NT2/D1 (cell line): ENCODE measurements at regions not wholly inside any gene's neighbourhood (a gene's known extent, or its start where the extent isn't known, plus 50 kb on each side); places are given as distances from the start of the nearest gene placed in this dataset.
"Not testable (repeated sequence)": the region's sequence is repeated elsewhere in the genome, so short reads cannot be mapped to it uniquely, and the experiment has no call there.

ENCODE experiments used
- SUZ12 ChIP-seq: IDR thresholded peaks from 2 replicates; pipeline ENCODE4 v1.6.1; 2011; ENCODE audit not compliant: insufficient read length, insufficient read depth; ENCODE audit errors: extremely low read depth
- YY1 ChIP-seq: IDR thresholded peaks from 2 replicates; pipeline ENCODE4 v1.6.1; 2011; ENCODE audit not compliant: insufficient read length, insufficient read depth
- ZNF274 ChIP-seq: IDR thresholded peaks from 2 replicates; pipeline ENCODE4 v1.6.1; 2011; ENCODE audit warnings: mild to moderate bottlenecking, low read depth, low read length

- not testable (repeated sequence) for TF ChIP-seq ZNF274, SUZ12, YY1
These were observed 570.8 kb upstream of the PTGER4 start for GRCh38 chr5:40108764-40109390.
